ENCODE measurements at regions not wholly inside any gene's neighbourhood (a gene's known extent, or its start where the extent isn't known, plus 50 kb on each side); places are given as distances from the start of the nearest gene placed in this dataset.

DNA sequence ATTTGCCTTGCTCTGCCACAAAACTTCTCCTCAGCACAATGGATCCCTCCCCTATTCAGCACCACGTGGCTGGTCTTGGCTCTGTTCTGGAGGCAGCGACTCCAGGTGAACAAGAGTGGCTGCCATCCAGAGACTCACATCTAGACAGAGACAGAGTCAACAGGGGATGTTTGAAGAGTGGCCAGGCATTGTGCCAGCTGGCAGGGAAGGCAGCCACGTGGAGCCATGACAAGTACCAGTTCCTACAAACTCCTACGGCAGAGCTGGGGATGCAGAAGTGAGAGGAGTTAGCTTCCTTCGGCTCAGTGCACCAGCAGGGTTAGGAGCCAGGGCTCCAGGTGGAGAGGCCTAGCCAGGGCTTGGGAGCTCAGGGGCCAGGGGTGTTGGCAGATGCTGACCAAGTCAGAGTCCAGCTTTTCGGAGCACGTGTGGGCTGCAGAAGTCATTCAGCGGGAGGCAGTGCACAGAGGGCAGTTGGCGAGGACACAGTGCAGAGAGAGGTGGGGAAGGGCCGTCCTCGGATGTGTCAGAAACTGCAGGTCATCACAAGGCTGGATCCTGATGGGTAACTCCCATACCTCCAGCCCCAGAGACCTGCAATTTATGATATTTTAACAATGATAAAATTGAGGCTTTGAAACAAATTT is 171.7 kb upstream of the PDE10A start:
- TF ChIP-seq, protein P1, sequence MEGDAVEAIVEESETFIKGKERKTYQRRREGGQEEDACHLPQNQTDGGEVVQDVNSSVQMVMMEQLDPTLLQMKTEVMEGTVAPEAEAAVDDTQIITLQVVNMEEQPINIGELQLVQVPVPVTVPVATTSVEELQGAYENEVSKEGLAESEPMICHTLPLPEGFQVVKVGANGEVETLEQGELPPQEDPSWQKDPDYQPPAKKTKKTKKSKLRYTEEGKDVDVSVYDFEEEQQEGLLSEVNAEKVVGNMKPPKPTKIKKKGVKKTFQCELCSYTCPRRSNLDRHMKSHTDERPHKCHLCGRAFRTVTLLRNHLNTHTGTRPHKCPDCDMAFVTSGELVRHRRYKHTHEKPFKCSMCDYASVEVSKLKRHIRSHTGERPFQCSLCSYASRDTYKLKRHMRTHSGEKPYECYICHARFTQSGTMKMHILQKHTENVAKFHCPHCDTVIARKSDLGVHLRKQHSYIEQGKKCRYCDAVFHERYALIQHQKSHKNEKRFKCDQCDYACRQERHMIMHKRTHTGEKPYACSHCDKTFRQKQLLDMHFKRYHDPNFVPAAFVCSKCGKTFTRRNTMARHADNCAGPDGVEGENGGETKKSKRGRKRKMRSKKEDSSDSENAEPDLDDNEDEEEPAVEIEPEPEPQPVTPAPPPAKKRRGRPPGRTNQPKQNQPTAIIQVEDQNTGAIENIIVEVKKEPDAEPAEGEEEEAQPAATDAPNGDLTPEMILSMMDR (IDR thresholded peaks at IDR 0.05), result no peak
- DNase-seq, result peak; percentile 89
- no peak overlapping the region for H3K9ac ChIP-seq (ENCODE audit: low read depth in 2 of 2, low read length in 2 of 2)
- H3K4me3 ChIP-seq, result no peak overlapping the region
- no peaks in the 10 kb centered on the region for H3K9me3 ChIP-seq
- intact Hi-C loops (cut with DNase I), result no loop called here
- H3K27ac ChIP-seq, result no peak overlapping the region
- no peaks in the 10 kb centered on the region for H3K4me1 ChIP-seq
- peaks cover 3% of the 10 kb centered on the region for H3K27me3 ChIP-seq
- no peaks in the 10 kb centered on the region for H3K36me3 ChIP-seq

DNA sequence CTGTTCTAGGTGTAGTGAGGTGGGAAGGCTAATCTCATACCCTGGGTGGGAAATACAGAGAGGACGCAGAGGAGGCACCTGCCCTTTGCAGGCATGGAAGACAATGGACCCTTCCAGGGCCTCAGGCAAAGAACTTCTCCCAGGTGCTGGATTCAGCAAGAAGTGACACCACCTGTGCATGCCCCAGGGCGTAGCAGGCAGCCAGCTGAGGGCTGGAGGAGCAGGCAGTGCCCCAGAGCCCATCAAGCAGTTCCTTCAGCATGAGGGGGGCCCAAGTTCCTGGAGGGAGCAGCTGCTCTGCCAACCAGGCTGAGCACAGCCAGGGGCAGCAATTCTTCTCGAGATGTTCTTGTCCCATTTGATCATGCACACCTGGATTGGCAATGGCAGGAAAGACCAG is 170.3 kb upstream of the PDE10A start:
- DNase-seq, result no peak
- TF ChIP-seq, protein P1 (IDR thresholded peaks at IDR 0.05), result no peak
- H3K36me3 ChIP-seq, result no peaks in the 10 kb centered on the region
- H3K27me3 ChIP-seq, result peaks cover 3% of the 10 kb centered on the region
- no peaks in the 10 kb centered on the region for H3K4me1 ChIP-seq
- intact Hi-C loops (cut with DNase I), result no loop called here
- no peak overlapping the region for H3K27ac ChIP-seq
- no peak overlapping the region for H3K4me3 ChIP-seq
- no peak overlapping the region for H3K9ac ChIP-seq (ENCODE audit: low read depth in 2 of 2, low read length in 2 of 2)
- H3K9me3 ChIP-seq, result no peaks in the 10 kb centered on the region

DNA sequence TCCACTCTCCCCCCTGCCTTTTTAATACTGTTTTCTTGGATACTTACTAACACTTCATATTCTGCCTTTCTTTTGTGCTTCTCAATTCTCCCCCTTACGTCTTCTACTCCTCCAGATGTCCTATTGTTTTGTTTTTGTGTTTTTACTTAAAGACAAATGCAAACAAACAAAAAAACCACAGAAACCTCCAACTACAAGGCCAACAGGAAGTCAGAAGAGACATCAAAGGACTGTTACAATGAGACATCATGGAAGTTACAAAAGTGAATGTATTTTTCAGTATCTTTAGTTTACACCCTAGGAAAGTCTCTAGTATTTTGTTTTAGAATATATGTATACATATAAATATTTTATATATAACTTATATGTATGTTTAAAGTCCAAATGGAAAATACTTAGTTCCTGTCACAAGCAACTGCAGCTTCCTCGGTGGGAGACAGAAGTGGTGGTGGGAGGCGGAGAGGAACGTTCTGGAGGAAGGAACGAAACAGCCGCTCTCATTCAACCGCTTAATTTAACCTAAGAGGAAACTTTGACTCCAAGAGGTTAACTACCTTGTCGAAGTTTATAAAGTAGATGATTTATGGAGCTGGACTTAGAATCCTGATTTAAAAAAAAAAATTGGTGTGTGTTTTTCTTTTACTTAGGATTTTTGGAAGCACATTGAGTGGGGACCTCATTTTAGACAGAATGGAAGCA is 168.9 kb upstream of the PDE10A start:
- TF ChIP-seq, protein P1 (IDR thresholded peaks at IDR 0.05), result no peak
- Histone ChIP-seq H3K36me3 (no peaks in the 10 kb centered on the region), H3K9me3 (no peaks in the 10 kb centered on the region), H3K27ac (no peak overlapping the region), H3K4me1 (no peaks in the 10 kb centered on the region), H3K9ac (ENCODE audit: low read depth in 2 of 2, low read length in 2 of 2) (no peak overlapping the region), H3K27me3 (peaks cover 3% of the 10 kb centered on the region), H3K4me3 (no peak overlapping the region)
- intact Hi-C loops (cut with DNase I), result no loop called here
- no peak for DNase-seq

DNA sequence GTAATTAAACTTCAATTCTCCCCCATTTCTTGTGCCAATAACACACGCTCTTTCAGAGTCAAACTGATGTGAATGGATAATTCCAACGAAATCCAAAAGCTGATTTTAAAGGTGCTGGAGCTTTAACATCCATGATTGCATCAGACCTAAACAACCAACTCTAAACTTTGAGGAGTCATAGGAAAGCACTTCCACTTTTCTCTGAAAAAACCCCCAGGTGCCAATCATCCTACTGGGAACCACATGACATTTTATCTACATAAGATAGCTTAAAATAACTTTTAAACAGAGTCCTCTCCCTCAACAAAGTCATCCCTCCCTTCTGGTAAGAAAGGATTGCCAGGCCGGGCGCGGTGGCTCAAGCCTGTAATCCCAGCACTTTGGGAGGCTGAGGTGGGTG is 167.7 kb upstream of the PDE10A start:
- no peak for DNase-seq
- H3K9ac ChIP-seq (ENCODE audit: low read depth in 2 of 2, low read length in 2 of 2), result no peak overlapping the region
- H3K4me1 ChIP-seq, result no peaks in the 10 kb centered on the region
- no peak overlapping the region for H3K27ac ChIP-seq
- no peaks in the 10 kb centered on the region for H3K27me3 ChIP-seq
- TF ChIP-seq, protein P1 (IDR thresholded peaks at IDR 0.05), result no peak
- no peak overlapping the region for H3K4me3 ChIP-seq
- no peaks in the 10 kb centered on the region for H3K9me3 ChIP-seq
- no peaks in the 10 kb centered on the region for H3K36me3 ChIP-seq
- intact Hi-C loops (cut with DNase I), result no loop called here

DNA sequence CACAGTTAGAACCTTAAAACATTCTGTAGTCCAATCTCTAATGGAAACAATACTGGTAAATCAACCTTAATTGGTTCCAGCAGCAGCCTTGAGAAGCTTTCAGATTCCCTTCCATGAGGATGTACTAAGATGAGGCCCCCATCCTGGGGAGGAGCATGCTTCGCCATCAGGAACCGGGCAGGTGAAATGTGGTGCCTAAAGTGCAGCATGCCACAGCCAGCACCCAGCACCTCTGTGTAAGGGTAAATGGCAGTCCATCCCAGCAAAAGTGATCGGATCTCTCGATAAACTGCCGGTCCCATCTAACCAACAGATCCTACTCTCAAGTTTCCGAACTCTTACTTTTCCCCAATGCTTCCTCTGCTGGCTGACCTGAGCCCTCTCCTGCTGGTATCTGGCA is 166.3 kb upstream of the PDE10A start:
- no peaks in the 10 kb centered on the region for H3K36me3 ChIP-seq
- H3K27ac ChIP-seq, result no peak overlapping the region
- H3K27me3 ChIP-seq, result no peaks in the 10 kb centered on the region
- no peak for DNase-seq
- no peaks in the 10 kb centered on the region for H3K4me1 ChIP-seq
- intact Hi-C loops (cut with DNase I), result no loop called here
- H3K4me3 ChIP-seq, result no peak overlapping the region
- TF ChIP-seq, protein P1 (IDR thresholded peaks at IDR 0.05), result no peak
- no peak overlapping the region for H3K9ac ChIP-seq (ENCODE audit: low read depth in 2 of 2, low read length in 2 of 2)
- H3K9me3 ChIP-seq, result no peaks in the 10 kb centered on the region

Data from colonic mucosa (tissue), 4 donors.